ENCODE measurements at regions not wholly inside any gene's neighbourhood (a gene's known extent, or its start where the extent isn't known, plus 50 kb on each side); places are given as distances from the start of the nearest gene placed in this dataset.
"Not testable (repeated sequence)": the region's sequence is repeated elsewhere in the genome, so short reads cannot be mapped to it uniquely, and the experiment has no call there.

DNA sequence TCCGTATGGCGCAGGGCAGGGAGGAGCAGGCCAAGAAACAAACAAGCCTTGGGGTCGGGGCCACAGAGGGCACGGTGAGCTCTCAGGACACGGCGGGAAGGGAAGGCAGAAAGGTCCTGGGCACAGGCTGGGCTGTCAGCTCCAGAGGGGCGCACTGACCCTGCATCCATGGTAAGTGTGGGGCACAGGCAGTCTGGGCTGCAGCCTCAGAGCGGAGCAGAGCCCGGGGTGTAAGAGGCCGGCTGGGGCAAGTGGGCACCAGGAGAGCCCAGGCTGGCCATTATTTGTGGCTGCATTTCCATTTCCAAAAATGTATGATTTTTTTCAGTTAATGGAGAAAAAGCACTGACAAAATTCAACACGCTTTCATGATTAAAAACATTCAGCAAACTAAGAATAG is 188.8 kb upstream of the PRKX start:
- H3K27me3 ChIP-seq (ENCODE audit: insufficient read depth, low read depth); H3K4me2 ChIP-seq; H3K4me1 ChIP-seq (ENCODE audit: low read depth, poor library complexity, severe bottlenecking); H3K9ac ChIP-seq; H3K27ac ChIP-seq; H2AFZ ChIP-seq (ENCODE audit: low read depth); H3K36me3 ChIP-seq (ENCODE audit: insufficient read depth); H4K20me1 ChIP-seq (ENCODE audit: insufficient read depth); H3K79me2 ChIP-seq (ENCODE audit: insufficient read depth, low read depth); H3K4me3 ChIP-seq (IDR thresholded peaks at IDR 0.05; ENCODE audit: insufficient read depth, low read depth, low read length): not testable (repeated sequence)

DNA sequence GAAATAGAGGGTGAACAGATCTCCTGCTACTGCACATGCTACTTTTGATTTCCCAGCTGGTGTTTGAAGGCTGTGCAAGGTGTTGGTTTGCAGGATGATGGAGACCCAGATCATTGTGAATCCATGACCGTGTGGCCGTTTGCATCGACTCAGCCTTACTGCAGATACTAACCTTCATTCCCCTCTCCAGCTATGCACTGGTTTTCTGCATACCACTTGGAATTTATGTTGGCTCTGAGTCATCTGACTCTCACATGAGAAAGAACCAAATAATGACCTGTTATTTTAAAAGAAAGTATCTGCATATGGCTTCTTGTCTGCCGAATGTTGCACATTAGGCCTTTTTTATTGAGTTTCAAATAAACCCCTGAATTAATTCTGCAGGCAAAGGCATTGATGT is 183.3 kb upstream of the PRKX start:
- not testable (repeated sequence) for H2AFZ ChIP-seq (ENCODE audit: low read depth); H3K79me2 ChIP-seq (ENCODE audit: insufficient read depth, low read depth); H3K36me3 ChIP-seq (ENCODE audit: insufficient read depth); H4K20me1 ChIP-seq (ENCODE audit: insufficient read depth); H3K4me2 ChIP-seq; H3K27me3 ChIP-seq (ENCODE audit: insufficient read depth, low read depth); H3K27ac ChIP-seq; H3K4me3 ChIP-seq (IDR thresholded peaks at IDR 0.05; ENCODE audit: insufficient read depth, low read depth, low read length); H3K9ac ChIP-seq; H3K4me1 ChIP-seq (ENCODE audit: low read depth, poor library complexity, severe bottlenecking)

DNA sequence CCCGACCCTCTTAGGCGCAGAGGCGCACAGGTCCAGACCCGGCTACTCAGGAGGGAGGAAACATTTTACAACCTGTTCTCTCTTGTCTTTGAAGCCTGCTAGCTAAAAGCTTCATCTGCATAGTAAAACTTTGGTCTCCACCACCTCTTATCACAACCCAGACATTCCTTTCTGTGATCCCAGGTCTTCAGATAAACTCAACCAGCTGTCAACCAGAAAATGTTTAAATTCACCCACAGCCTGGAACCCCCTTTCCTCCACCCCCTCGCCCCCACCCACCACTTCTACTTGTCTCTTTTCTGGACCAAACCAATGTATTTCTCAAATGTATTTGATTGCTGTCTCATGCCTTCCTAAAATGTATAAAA is 169.1 kb upstream of the PRKX start:
- not testable (repeated sequence) for H3K27ac ChIP-seq; H3K36me3 ChIP-seq (ENCODE audit: insufficient read depth); H4K20me1 ChIP-seq (ENCODE audit: insufficient read depth); H3K79me2 ChIP-seq (ENCODE audit: insufficient read depth, low read depth); H3K4me1 ChIP-seq (ENCODE audit: low read depth, poor library complexity, severe bottlenecking); H2AFZ ChIP-seq (ENCODE audit: low read depth); H3K27me3 ChIP-seq (ENCODE audit: insufficient read depth, low read depth); H3K4me2 ChIP-seq; H3K9ac ChIP-seq; H3K4me3 ChIP-seq (IDR thresholded peaks at IDR 0.05; ENCODE audit: insufficient read depth, low read depth, low read length)

DNA sequence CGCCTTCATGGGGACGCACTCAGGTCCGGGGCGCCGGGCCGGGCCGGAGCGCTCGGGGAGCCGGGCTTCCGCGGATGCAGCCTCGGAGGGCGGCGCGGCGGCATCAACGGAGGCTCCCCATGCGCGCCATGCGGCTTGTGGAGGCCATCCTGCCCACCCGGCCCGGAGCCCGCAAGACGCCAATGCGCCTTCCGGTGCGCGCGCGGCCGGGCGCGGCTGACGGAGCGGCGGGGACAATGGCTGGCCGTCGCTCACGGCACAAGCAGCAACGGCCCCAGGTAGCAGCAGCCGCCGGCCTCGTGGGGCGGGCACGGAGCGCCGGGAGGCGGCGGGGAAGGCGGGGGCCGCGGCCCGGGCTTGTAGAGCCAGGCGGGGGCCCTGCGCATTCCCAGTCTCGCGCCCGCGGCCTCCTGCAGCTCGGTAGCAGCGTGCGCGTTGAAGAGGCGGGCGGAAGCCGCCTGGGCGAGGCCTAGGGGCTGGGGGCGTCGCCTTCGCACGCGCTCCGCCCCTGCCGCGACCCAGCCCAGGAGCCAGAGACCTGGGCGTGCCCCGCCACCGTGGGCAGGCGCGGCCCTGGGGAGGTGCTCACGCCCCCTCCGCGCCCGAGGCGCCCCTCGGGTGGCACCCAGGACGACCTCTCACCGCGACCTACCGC is 168.6 kb upstream of the PRKX start:
- H4K20me1 ChIP-seq (ENCODE audit: insufficient read depth); H3K79me2 ChIP-seq (ENCODE audit: insufficient read depth, low read depth); H3K36me3 ChIP-seq (ENCODE audit: insufficient read depth); H3K4me3 ChIP-seq (IDR thresholded peaks at IDR 0.05; ENCODE audit: insufficient read depth, low read depth, low read length); H3K27me3 ChIP-seq (ENCODE audit: insufficient read depth, low read depth); H3K9ac ChIP-seq; H3K27ac ChIP-seq; H3K4me1 ChIP-seq (ENCODE audit: low read depth, poor library complexity, severe bottlenecking); H2AFZ ChIP-seq (ENCODE audit: low read depth); H3K4me2 ChIP-seq: not testable (repeated sequence)

DNA sequence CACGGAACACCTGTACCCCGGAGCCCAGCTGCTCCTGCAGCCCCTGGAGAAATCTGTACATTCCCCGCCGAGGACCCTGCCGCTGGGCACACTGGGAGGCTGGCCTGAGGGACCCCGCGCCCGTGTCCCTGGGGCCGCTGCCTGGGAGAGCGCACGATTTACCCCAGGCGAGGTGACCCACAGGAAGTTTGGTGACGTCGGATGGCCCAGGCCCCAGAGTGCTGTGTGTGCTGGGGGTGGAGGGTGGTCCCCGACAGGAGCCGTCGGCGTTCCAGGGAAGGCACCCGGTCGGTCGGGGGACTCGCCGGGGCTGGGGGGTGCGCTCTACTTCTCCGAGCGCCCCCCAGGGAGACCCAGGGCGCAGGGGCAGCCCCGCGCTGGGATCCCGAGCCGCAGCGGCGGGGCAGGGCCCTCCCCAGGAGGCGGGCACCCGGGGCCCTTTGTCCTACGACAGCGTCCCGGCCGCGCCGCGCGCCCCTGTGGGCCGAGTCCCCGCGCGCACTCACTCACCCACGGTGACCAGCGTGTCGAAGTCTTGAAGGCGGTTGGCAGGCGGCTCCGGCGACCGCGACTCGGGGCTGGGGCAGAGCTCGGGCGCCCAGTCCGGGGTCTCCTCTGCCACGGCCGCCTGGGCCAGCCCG is 167.9 kb upstream of the PRKX start:
- H3K79me2 ChIP-seq (ENCODE audit: insufficient read depth, low read depth); H4K20me1 ChIP-seq (ENCODE audit: insufficient read depth); H3K9ac ChIP-seq; H3K4me3 ChIP-seq (IDR thresholded peaks at IDR 0.05; ENCODE audit: insufficient read depth, low read depth, low read length); H3K27ac ChIP-seq; H3K4me1 ChIP-seq (ENCODE audit: low read depth, poor library complexity, severe bottlenecking); H2AFZ ChIP-seq (ENCODE audit: low read depth); H3K27me3 ChIP-seq (ENCODE audit: insufficient read depth, low read depth); H3K36me3 ChIP-seq (ENCODE audit: insufficient read depth); H3K4me2 ChIP-seq: not testable (repeated sequence)

DNA sequence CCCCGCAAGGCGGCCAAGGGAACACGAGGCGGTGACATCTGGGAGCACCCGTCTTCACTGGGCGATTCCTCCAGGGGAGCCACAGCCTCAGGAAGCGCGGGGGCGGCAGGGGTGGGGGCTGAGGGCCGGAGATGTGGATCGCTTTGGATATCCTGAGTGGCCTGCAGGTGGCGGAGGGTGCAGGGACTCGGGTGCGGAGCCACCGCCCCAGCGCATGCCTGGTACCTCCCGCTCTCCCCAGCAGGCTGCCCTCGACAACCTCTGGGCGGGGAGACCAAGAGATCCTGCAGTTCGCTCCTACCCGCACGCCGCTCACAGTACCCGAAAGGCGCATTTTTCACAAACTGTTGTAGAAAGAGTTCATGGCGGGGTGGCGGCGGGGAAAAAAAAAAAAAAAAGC is 162.9 kb upstream of the PRKX start:
- H3K36me3 ChIP-seq (ENCODE audit: insufficient read depth); H3K27me3 ChIP-seq (ENCODE audit: insufficient read depth, low read depth); H3K4me2 ChIP-seq; H4K20me1 ChIP-seq (ENCODE audit: insufficient read depth); H3K9ac ChIP-seq; H3K27ac ChIP-seq; H3K79me2 ChIP-seq (ENCODE audit: insufficient read depth, low read depth); H3K4me1 ChIP-seq (ENCODE audit: low read depth, poor library complexity, severe bottlenecking); H3K4me3 ChIP-seq (IDR thresholded peaks at IDR 0.05; ENCODE audit: insufficient read depth, low read depth, low read length); H2AFZ ChIP-seq (ENCODE audit: low read depth): not testable (repeated sequence)

DNA sequence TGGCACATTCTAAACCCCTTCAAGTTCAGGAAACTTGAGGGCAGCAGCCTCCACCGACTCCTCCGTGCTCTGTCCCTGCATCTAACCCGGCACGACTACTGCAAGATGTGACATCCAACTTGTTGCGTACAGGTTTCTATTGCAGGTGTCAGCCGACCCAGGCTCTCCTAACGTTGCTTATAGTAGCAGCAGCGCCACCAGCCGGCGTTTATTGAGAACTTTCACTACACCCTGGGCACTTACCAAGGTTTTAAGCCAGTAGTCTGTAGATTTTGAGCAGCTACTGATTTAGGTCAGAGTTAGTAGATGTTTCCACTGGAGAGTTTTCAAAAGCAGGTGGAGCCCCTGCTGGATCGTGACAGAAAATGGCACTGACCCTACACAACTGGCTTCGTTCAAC is 162.2 kb upstream of the PRKX start:
- not testable (repeated sequence) for H3K27ac ChIP-seq; H3K4me3 ChIP-seq (IDR thresholded peaks at IDR 0.05; ENCODE audit: insufficient read depth, low read depth, low read length); H3K36me3 ChIP-seq (ENCODE audit: insufficient read depth); H3K9ac ChIP-seq; H3K27me3 ChIP-seq (ENCODE audit: insufficient read depth, low read depth); H2AFZ ChIP-seq (ENCODE audit: low read depth); H3K4me1 ChIP-seq (ENCODE audit: low read depth, poor library complexity, severe bottlenecking); H3K4me2 ChIP-seq; H4K20me1 ChIP-seq (ENCODE audit: insufficient read depth); H3K79me2 ChIP-seq (ENCODE audit: insufficient read depth, low read depth)

DNA sequence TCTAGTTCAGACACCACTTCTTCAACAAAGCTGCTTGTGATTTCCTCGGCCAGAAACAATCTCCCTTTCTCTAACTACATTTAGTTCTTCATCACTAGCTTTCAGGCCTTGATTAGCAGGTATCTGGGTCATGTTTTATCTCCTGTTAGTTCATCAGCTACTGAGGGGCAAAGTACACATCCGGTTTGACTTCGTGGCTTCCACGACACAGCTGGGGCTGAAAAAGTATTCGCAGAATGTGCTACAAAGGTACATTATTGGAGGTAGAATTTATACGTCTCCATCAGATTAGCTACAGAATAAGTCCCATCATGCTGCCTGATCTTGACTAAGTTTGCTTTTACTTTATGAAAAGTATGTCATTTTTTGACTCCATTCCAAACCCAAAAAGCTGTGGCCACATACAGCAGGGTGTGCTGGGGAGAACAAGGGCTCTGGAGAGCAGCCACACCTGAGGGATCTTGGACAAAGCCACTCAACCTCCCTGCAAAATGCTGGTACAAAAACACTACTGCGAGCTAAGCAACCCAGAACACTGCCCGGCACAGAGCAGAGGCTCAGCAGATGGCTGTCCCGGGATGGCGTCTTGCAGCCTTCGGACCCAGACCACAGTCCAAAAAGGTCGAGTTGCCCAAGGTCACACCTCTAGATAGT is 158.9 kb upstream of the PRKX start:
- not testable (repeated sequence) for H3K36me3 ChIP-seq (ENCODE audit: insufficient read depth); H3K27ac ChIP-seq; H3K4me3 ChIP-seq (IDR thresholded peaks at IDR 0.05; ENCODE audit: insufficient read depth, low read depth, low read length); H3K79me2 ChIP-seq (ENCODE audit: insufficient read depth, low read depth); H3K27me3 ChIP-seq (ENCODE audit: insufficient read depth, low read depth); H3K9ac ChIP-seq; H2AFZ ChIP-seq (ENCODE audit: low read depth); H3K4me1 ChIP-seq (ENCODE audit: low read depth, poor library complexity, severe bottlenecking); H4K20me1 ChIP-seq (ENCODE audit: insufficient read depth); H3K4me2 ChIP-seq

DNA sequence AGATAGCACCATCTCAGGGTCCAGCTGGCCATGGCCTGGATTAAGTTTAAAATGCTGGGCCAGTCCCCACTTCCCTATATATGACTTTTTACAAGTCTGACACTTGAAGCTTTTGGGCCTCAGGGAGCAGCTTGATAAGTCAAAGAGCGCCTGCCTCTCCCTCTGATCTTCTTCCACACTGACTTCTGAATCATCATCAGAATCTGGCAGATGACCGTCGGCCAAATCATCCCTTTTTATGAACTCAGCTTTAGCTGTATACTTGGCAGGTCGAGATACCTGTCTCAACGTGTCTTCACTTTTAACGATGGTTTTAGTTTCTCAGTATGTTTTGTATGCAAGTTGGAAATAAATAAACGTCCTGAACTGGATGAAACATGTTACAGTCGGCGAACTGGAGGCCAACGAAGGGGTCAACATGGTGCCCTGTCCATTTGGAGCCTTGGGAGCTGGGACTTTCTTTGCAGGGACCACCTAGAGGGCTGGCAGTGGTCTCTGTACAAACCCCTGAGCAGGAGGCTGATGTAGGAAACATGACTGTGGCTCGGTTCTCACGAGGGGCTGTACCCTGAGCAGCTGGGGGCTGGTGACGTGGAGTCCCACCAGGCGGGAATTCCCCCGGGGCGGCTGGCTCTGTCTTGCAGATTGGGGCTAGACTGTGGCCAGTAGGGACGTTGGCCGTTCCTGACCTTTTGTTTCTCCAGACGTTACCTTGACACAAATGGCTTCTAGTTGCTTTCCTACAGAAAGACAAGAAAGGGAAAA is 153.8 kb upstream of the PRKX start:
- not testable (repeated sequence) for H3K36me3 ChIP-seq (ENCODE audit: insufficient read depth); H3K4me2 ChIP-seq; H3K4me3 ChIP-seq (IDR thresholded peaks at IDR 0.05; ENCODE audit: insufficient read depth, low read depth, low read length); H3K9ac ChIP-seq; H3K27ac ChIP-seq; H4K20me1 ChIP-seq (ENCODE audit: insufficient read depth); H3K4me1 ChIP-seq (ENCODE audit: low read depth, poor library complexity, severe bottlenecking); H2AFZ ChIP-seq (ENCODE audit: low read depth); H3K27me3 ChIP-seq (ENCODE audit: insufficient read depth, low read depth); H3K79me2 ChIP-seq (ENCODE audit: insufficient read depth, low read depth)

DNA sequence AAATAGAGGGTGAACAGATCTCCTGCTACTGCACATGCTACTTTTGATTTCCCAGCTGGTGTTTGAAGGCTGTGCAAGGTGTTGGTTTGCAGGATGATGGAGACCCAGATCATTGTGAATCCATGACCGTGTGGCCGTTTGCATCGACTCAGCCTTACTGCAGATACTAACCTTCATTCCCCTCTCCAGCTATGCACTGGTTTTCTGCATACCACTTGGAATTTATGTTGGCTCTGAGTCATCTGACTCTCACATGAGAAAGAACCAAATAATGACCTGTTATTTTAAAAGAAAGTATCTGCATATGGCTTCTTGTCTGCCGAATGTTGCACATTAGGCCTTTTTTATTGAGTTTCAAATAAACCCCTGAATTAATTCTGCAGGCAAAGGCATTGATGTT is 144.9 kb upstream of the PRKX start:
- H4K20me1 ChIP-seq (ENCODE audit: insufficient read depth); H3K4me2 ChIP-seq; H3K4me1 ChIP-seq (ENCODE audit: low read depth, poor library complexity, severe bottlenecking); H3K27ac ChIP-seq; H3K4me3 ChIP-seq (IDR thresholded peaks at IDR 0.05; ENCODE audit: insufficient read depth, low read depth, low read length); H3K27me3 ChIP-seq (ENCODE audit: insufficient read depth, low read depth); H2AFZ ChIP-seq (ENCODE audit: low read depth); H3K79me2 ChIP-seq (ENCODE audit: insufficient read depth, low read depth); H3K9ac ChIP-seq; H3K36me3 ChIP-seq (ENCODE audit: insufficient read depth): not testable (repeated sequence)
